WTC11 (cell line): ENCODE measurements at regions not wholly inside any gene's neighbourhood (a gene's known extent, or its start where the extent isn't known, plus 50 kb on each side); places are given as distances from the start of the nearest gene placed in this dataset.

Source experiments
- ATAC-seq: fragments of 200-7000 bp; cut with Tn5 transposase; 2 replicates; pipeline ENCODE4 v1.10.0; 2021; ENCODE audit warnings: mild to moderate bottlenecking, moderate library complexity
- CTCF ChIA-PET: fragments of 300-600 bp; sonication (Branson Sonifier 250); formaldehyde crosslinking; loops from one replicate; lab custom pipeline; 2021; ENCODE audit warnings: antibody characterized with exemption; lab: Charles Lee
- POLR2A ChIA-PET: fragments of 350-600 bp; sonication (Branson Sonifier 250); formaldehyde crosslinking; loops from one replicate; lab custom pipeline; 2021; ENCODE audit warnings: antibody characterized with exemption; lab: Charles Lee
- DNase-seq: peaks from one replicate; pipeline ENCODE4 v3.0.0; 2021; ENCODE audit warnings: low spot score
- H3K27ac Mint-ChIP-seq: 2 replicates; pipeline ENCODE4 v1.8.0; 2021; ENCODE audit warnings: mixed read lengths
- H3K27me3 Mint-ChIP-seq: 2 replicates; pipeline ENCODE4 v1.8.0; 2021; ENCODE audit warnings: low read depth, mild to moderate bottlenecking, moderate library complexity, mixed read lengths
- H3K36me3 Mint-ChIP-seq: 2 replicates; pipeline ENCODE4 v1.8.0; 2021; ENCODE audit warnings: mixed read lengths
- H3K4me1 Mint-ChIP-seq: 2 replicates; pipeline ENCODE4 v1.8.0; 2022; ENCODE audit warnings: mixed read lengths
- H3K4me3 Mint-ChIP-seq: 2 replicates; pipeline ENCODE4 v1.8.0; 2021; ENCODE audit warnings: mild to moderate bottlenecking, moderate library complexity, mixed read lengths
- H3K9me3 Mint-ChIP-seq: 2 replicates; pipeline ENCODE4 v1.8.0; 2021; ENCODE audit warnings: mixed read lengths
- ATF1 ChIP-seq: sonication (generic); formaldehyde crosslinking; IDR thresholded peaks from 2 replicates; pipeline ENCODE4 v1.8.1; 2023; ENCODE audit warnings: mild to moderate bottlenecking, moderate library complexity, missing genetic modification reagents
- ELF4 ChIP-seq: sonication (generic); formaldehyde crosslinking; IDR thresholded peaks from 2 replicates; pipeline ENCODE4 v1.8.1; 2022; ENCODE audit warnings: low read depth, mild to moderate bottlenecking, moderate library complexity, missing genetic modification reagents
- FOXP1 ChIP-seq: sonication (generic); formaldehyde crosslinking; IDR thresholded peaks from 2 replicates; pipeline ENCODE4 v1.8.0; 2022; ENCODE audit warnings: missing genetic modification reagents, mild to moderate bottlenecking, moderate library complexity, borderline replicate concordance
- JAZF1 ChIP-seq: fragments of 250-450 bp; sonication (Bioruptor Pico); IDR thresholded peaks from 2 replicates; pipeline ENCODE4 v1.9.0; 2021; ENCODE audit warnings: moderate library complexity, mild to moderate bottlenecking, inconsistent platforms
- ZNF232 ChIP-seq: sonication (generic); formaldehyde crosslinking; IDR thresholded peaks from 2 replicates; pipeline ENCODE4 v1.8.0; 2022; ENCODE audit warnings: mild to moderate bottlenecking, missing genetic modification reagents
- TF ChIP-seq, protein P1 (sequence below): sonication (generic); formaldehyde crosslinking; IDR thresholded peaks from 2 replicates; pipeline ENCODE4 v1.8.0; 2023; ENCODE audit warnings: missing genetic modification reagents
- TF ChIP-seq, protein P2 (sequence below): fragments of 250-450 bp; sonication (Bioruptor Pico); IDR thresholded peaks from 2 replicates; pipeline ENCODE4 v1.9.0; 2021; ENCODE audit warnings: mild to moderate bottlenecking
- TF ChIP-seq, protein P3 (sequence below): sonication (generic); formaldehyde crosslinking; IDR thresholded peaks from 2 replicates; pipeline ENCODE4 v1.8.1; 2023; ENCODE audit warnings: mild to moderate bottlenecking, moderate library complexity, missing genetic modification reagents
- TF ChIP-seq, protein P4 (sequence below): sonication (generic); formaldehyde crosslinking; IDR thresholded peaks from 2 replicates; pipeline ENCODE4 v1.8.1; 2023; ENCODE audit warnings: mild to moderate bottlenecking, missing genetic modification reagents
- TF ChIP-seq, protein P5 (sequence below): sonication (generic); formaldehyde crosslinking; IDR thresholded peaks from 2 replicates; pipeline ENCODE4 v1.8.0; 2023; ENCODE audit warnings: mild to moderate bottlenecking, missing genetic modification reagents
- TF ChIP-seq, protein P6 (sequence below): fragments of 250-450 bp; sonication (Bioruptor Pico); IDR thresholded peaks from 2 replicates; pipeline ENCODE4 v1.9.0; 2021; ENCODE audit warnings: mild to moderate bottlenecking, borderline replicate concordance
- TF ChIP-seq, protein P7 (sequence below): sonication (generic); formaldehyde crosslinking; IDR thresholded peaks from 2 replicates; pipeline ENCODE4 v1.8.1; 2022; ENCODE audit warnings: mild to moderate bottlenecking, moderate library complexity, missing genetic modification reagents
- TF ChIP-seq, protein P8 (sequence below): sonication (generic); formaldehyde crosslinking; IDR thresholded peaks from 2 replicates; pipeline ENCODE4 v1.8.1; 2022; ENCODE audit warnings: missing genetic modification reagents, borderline replicate concordance
- TF ChIP-seq, protein P9 (sequence below): fragments of 250-450 bp; sonication (Bioruptor Pico); IDR thresholded peaks from 2 replicates; pipeline ENCODE4 v1.9.0; 2021; ENCODE audit warnings: moderate library complexity, mild to moderate bottlenecking, inconsistent platforms, borderline replicate concordance

DNA sequence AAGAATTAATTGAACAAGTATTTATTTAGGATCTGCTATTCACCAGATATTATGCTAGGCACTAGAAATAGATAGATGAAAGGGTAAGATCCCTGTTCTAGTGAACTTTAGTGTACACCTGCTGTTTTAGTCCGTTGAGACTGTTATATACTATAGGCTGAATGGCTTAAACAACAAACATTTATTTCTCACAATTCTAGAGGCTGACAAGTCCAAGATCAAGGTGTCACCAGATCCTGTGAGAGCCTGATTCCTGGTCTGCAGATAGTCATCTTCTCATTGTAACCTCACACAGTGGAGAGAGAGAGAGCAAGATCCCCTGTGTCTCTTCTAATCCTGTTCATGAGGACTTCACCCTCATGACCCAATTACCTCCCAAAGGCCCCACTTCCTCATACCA is 281.4 kb upstream of the KCNH8 start:
- Mint-ChIP-seq H3K27ac (no peak overlapping the region; the same call in 1 of the 2 replicates), H3K27me3 (no peaks in the 10 kb centered on the region), H3K4me3 (no peak overlapping the region), H3K9me3 (peaks cover under 1% of the 10 kb centered on the region), H3K36me3 (no peaks in the 10 kb centered on the region), H3K4me1 (peaks cover 3% of the 10 kb centered on the region; the same call in 1 of the 2 replicates)
- TF ChIP-seq, protein P1, sequence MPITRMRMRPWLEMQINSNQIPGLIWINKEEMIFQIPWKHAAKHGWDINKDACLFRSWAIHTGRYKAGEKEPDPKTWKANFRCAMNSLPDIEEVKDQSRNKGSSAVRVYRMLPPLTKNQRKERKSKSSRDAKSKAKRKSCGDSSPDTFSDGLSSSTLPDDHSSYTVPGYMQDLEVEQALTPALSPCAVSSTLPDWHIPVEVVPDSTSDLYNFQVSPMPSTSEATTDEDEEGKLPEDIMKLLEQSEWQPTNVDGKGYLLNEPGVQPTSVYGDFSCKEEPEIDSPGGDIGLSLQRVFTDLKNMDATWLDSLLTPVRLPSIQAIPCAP = no peak
- TF ChIP-seq ELF4 (CRISPR knock-in tag) = no peak
- TF ChIP-seq, protein P2, sequence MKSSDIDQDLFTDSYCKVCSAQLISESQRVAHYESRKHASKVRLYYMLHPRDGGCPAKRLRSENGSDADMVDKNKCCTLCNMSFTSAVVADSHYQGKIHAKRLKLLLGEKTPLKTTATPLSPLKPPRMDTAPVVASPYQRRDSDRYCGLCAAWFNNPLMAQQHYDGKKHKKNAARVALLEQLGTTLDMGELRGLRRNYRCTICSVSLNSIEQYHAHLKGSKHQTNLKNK (CRISPR knock-in tag) = no peak
- TF ChIP-seq, protein P3, sequence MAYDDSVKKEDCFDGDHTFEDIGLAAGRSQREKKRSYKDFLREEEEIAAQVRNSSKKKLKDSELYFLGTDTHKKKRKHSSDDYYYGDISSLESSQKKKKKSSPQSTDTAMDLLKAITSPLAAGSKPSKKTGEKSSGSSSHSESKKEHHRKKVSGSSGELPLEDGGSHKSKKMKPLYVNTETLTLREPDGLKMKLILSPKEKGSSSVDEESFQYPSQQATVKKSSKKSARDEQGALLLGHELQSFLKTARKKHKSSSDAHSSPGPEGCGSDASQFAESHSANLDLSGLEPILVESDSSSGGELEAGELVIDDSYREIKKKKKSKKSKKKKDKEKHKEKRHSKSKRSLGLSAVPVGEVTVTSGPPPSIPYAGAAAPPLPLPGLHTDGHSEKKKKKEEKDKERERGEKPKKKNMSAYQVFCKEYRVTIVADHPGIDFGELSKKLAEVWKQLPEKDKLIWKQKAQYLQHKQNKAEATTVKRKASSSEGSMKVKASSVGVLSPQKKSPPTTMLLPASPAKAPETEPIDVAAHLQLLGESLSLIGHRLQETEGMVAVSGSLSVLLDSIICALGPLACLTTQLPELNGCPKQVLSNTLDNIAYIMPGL (CRISPR knock-in tag) = no peak
- TF ChIP-seq, protein P4, sequence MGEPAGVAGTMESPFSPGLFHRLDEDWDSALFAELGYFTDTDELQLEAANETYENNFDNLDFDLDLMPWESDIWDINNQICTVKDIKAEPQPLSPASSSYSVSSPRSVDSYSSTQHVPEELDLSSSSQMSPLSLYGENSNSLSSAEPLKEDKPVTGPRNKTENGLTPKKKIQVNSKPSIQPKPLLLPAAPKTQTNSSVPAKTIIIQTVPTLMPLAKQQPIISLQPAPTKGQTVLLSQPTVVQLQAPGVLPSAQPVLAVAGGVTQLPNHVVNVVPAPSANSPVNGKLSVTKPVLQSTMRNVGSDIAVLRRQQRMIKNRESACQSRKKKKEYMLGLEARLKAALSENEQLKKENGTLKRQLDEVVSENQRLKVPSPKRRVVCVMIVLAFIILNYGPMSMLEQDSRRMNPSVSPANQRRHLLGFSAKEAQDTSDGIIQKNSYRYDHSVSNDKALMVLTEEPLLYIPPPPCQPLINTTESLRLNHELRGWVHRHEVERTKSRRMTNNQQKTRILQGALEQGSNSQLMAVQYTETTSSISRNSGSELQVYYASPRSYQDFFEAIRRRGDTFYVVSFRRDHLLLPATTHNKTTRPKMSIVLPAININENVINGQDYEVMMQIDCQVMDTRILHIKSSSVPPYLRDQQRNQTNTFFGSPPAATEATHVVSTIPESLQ (CRISPR knock-in tag) = no peak
- TF ChIP-seq, protein P5, sequence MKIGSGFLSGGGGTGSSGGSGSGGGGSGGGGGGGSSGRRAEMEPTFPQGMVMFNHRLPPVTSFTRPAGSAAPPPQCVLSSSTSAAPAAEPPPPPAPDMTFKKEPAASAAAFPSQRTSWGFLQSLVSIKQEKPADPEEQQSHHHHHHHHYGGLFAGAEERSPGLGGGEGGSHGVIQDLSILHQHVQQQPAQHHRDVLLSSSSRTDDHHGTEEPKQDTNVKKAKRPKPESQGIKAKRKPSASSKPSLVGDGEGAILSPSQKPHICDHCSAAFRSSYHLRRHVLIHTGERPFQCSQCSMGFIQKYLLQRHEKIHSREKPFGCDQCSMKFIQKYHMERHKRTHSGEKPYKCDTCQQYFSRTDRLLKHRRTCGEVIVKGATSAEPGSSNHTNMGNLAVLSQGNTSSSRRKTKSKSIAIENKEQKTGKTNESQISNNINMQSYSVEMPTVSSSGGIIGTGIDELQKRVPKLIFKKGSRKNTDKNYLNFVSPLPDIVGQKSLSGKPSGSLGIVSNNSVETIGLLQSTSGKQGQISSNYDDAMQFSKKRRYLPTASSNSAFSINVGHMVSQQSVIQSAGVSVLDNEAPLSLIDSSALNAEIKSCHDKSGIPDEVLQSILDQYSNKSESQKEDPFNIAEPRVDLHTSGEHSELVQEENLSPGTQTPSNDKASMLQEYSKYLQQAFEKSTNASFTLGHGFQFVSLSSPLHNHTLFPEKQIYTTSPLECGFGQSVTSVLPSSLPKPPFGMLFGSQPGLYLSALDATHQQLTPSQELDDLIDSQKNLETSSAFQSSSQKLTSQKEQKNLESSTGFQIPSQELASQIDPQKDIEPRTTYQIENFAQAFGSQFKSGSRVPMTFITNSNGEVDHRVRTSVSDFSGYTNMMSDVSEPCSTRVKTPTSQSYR = no peak
- TF ChIP-seq, protein P6, sequence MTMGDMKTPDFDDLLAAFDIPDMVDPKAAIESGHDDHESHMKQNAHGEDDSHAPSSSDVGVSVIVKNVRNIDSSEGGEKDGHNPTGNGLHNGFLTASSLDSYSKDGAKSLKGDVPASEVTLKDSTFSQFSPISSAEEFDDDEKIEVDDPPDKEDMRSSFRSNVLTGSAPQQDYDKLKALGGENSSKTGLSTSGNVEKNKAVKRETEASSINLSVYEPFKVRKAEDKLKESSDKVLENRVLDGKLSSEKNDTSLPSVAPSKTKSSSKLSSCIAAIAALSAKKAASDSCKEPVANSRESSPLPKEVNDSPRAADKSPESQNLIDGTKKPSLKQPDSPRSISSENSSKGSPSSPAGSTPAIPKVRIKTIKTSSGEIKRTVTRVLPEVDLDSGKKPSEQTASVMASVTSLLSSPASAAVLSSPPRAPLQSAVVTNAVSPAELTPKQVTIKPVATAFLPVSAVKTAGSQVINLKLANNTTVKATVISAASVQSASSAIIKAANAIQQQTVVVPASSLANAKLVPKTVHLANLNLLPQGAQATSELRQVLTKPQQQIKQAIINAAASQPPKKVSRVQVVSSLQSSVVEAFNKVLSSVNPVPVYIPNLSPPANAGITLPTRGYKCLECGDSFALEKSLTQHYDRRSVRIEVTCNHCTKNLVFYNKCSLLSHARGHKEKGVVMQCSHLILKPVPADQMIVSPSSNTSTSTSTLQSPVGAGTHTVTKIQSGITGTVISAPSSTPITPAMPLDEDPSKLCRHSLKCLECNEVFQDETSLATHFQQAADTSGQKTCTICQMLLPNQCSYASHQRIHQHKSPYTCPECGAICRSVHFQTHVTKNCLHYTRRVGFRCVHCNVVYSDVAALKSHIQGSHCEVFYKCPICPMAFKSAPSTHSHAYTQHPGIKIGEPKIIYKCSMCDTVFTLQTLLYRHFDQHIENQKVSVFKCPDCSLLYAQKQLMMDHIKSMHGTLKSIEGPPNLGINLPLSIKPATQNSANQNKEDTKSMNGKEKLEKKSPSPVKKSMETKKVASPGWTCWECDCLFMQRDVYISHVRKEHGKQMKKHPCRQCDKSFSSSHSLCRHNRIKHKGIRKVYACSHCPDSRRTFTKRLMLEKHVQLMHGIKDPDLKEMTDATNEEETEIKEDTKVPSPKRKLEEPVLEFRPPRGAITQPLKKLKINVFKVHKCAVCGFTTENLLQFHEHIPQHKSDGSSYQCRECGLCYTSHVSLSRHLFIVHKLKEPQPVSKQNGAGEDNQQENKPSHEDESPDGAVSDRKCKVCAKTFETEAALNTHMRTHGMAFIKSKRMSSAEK (CRISPR knock-in tag) = no peak
- TF ChIP-seq, protein P7, sequence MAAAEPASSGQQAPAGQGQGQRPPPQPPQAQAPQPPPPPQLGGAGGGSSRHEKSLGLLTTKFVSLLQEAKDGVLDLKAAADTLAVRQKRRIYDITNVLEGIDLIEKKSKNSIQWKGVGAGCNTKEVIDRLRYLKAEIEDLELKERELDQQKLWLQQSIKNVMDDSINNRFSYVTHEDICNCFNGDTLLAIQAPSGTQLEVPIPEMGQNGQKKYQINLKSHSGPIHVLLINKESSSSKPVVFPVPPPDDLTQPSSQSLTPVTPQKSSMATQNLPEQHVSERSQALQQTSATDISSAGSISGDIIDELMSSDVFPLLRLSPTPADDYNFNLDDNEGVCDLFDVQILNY = no peak
- POLR2A ChIA-PET = no interaction called here
- no peak for DNase-seq
- CTCF ChIA-PET = no interaction called here
- no peak for ATAC-seq

DNA sequence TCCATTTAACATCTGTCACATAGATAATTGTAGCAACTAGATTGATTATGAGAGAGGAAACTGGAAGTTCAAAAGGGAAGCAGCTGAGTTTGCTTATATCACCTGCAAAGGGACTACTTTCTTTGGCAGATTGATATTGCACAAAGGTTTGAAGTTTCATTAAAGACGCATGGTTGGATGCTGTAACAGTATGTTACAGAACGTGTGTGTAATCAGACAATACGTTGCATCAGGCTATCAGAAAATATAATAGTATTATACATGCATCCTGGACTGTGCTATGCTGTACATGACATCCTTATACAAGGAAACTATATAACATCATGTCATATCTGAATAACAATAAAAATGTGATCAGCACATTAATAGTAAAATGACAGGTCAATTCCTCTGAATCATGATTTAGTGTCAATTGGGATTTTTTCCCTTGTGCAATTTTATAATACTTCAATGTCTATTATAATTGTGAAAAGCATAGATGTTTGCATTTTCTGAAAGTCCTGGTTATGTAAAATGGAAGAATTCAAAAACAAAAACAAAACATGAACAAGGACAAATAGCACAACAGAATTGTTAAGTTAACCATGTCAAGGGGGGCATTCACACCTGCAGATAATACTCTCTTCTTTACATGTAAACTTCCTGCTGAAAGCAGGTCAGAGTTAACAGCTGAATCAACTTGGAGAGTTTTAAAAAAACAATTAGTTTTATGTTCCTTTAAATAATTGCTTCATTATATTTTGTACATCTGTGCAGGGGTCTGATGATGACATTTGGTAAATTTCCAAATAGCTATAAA is 283.2 kb upstream of the KCNH8 start:
- H3K36me3 Mint-ChIP-seq = no peaks in the 10 kb centered on the region
- no peak overlapping the region for H3K27ac Mint-ChIP-seq
- peaks cover 3% of the 10 kb centered on the region; the same call in 1 of the 2 replicates for H3K4me1 Mint-ChIP-seq
- POLR2A ChIA-PET = no interaction called here
- ATAC-seq = no peak
- no peaks in the 10 kb centered on the region for H3K9me3 Mint-ChIP-seq
- no peak overlapping the region for H3K4me3 Mint-ChIP-seq
- DNase-seq = no peak
- no peaks in the 10 kb centered on the region for H3K27me3 Mint-ChIP-seq
- CTCF ChIA-PET = no interaction called here
- TF ChIP-seq, protein P8, sequence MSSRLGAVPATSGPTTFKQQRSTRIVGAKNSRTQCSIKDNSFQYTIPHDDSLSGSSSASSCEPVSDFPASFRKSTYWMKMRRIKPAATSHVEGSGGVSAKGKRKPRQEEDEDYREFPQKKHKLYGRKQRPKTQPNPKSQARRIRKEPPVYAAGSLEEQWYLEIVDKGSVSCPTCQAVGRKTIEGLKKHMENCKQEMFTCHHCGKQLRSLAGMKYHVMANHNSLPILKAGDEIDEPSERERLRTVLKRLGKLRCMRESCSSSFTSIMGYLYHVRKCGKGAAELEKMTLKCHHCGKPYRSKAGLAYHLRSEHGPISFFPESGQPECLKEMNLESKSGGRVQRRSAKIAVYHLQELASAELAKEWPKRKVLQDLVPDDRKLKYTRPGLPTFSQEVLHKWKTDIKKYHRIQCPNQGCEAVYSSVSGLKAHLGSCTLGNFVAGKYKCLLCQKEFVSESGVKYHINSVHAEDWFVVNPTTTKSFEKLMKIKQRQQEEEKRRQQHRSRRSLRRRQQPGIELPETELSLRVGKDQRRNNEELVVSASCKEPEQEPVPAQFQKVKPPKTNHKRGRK = no peak
- TF ChIP-seq, protein P9, sequence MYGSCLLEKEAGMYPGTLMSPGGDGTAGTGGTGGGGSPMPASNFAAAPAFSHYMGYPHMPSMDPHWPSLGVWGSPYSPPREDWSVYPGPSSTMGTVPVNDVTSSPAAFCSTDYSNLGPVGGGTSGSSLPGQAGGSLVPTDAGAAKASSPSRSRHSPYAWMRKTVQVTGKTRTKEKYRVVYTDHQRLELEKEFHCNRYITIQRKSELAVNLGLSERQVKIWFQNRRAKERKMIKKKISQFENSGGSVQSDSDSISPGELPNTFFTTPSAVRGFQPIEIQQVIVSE (CRISPR knock-in tag) = no peak
- TF ChIP-seq ZNF232 (CRISPR knock-in tag) = no peak
- no peak for TF ChIP-seq JAZF1 (CRISPR knock-in tag)
- no peak for TF ChIP-seq ATF1 (CRISPR knock-in tag)
- TF ChIP-seq, protein P4 (CRISPR knock-in tag) = no peak
- no peak for TF ChIP-seq FOXP1 (CRISPR knock-in tag)
